ENCODE measurements at regions not wholly inside any gene's neighbourhood (a gene's known extent, or its start where the extent isn't known, plus 50 kb on each side); places are given as distances from the start of the nearest gene placed in this dataset.

- 75% methylated on average over 3 of the region's 3 CpGs for WGBS
- no peak for TF ChIP-seq POLR2A (IDR thresholded peaks at IDR 0.05; ENCODE audit: low read depth)
- TF ChIP-seq POLR2AphosphoS5 (IDR thresholded peaks at IDR 0.05), result no peak
- no peak for TF ChIP-seq EP300 (IDR thresholded peaks at IDR 0.05)
- TF ChIP-seq, protein P1, sequence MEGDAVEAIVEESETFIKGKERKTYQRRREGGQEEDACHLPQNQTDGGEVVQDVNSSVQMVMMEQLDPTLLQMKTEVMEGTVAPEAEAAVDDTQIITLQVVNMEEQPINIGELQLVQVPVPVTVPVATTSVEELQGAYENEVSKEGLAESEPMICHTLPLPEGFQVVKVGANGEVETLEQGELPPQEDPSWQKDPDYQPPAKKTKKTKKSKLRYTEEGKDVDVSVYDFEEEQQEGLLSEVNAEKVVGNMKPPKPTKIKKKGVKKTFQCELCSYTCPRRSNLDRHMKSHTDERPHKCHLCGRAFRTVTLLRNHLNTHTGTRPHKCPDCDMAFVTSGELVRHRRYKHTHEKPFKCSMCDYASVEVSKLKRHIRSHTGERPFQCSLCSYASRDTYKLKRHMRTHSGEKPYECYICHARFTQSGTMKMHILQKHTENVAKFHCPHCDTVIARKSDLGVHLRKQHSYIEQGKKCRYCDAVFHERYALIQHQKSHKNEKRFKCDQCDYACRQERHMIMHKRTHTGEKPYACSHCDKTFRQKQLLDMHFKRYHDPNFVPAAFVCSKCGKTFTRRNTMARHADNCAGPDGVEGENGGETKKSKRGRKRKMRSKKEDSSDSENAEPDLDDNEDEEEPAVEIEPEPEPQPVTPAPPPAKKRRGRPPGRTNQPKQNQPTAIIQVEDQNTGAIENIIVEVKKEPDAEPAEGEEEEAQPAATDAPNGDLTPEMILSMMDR (IDR thresholded peaks at IDR 0.05), result no peak
Measured at GRCh38 chr7:138345567-138345966, 114.5 kb upstream of the TRIM24 start.

DNA sequence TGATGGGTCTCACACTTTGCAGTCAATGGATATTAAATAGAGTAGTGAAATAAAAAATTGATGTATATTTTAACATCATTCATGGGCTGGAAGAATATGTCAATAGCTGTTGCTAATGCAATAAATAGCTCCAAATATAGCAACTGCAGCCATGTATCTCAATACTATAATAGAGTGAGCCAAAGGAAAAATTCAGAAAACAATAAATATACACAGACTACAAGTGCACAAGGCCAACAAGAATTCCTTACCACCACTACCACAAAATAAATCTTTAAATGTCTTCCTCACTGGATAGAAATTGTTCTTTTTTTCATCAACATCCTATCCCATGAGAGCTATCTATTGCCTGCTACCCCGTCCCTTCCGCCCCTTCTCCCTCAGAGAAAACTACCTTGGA is 113.1 kb upstream of the TRIM24 start:
- no peak for DNase-seq (ENCODE audit: extremely low spot score)
- intact Hi-C loops (cut with DNase I), result no loop called here
- Histone ChIP-seq H3K4me1 (no peaks in the 10 kb centered on the region), H3K9me3 (peaks cover 0 to 52% (median 23%) of the 10 kb centered on the region in 4 donors), H3K27me3 (no peaks in the 10 kb centered on the region), H3K27ac (replicated peaks in 1 of 4) (no peak overlapping the region), H3K4me3 (no peak overlapping the region), H3K36me3 (no peaks in the 10 kb centered on the region)
- WGBS, result 88% methylated on average over 2 of the region's 2 CpGs
- TF ChIP-seq, protein P1 (IDR thresholded peaks at IDR 0.05), result no peak
- TF ChIP-seq EP300 (IDR thresholded peaks at IDR 0.05) (no peak), POLR2AphosphoS5 (IDR thresholded peaks at IDR 0.05) (no peak), POLR2A (IDR thresholded peaks at IDR 0.05; ENCODE audit: low read depth) (no peak)

More at GRCh38 chr7:138345567-138345966, 114.5 kb upstream of the TRIM24 start:
- Histone ChIP-seq H3K9me3 (peaks cover 0 to 44% (median 22%) of the 10 kb centered on the region in 4 donors), H3K36me3 (no peaks in the 10 kb centered on the region), H3K4me1 (no peaks in the 10 kb centered on the region), H3K27ac (replicated peaks in 1 of 4) (no peak overlapping the region), H3K27me3 (no peaks in the 10 kb centered on the region), H3K4me3 (no peak overlapping the region)
- intact Hi-C loops (cut with DNase I), result no loop called here
- no peak for DNase-seq (ENCODE audit: extremely low spot score)

DNA sequence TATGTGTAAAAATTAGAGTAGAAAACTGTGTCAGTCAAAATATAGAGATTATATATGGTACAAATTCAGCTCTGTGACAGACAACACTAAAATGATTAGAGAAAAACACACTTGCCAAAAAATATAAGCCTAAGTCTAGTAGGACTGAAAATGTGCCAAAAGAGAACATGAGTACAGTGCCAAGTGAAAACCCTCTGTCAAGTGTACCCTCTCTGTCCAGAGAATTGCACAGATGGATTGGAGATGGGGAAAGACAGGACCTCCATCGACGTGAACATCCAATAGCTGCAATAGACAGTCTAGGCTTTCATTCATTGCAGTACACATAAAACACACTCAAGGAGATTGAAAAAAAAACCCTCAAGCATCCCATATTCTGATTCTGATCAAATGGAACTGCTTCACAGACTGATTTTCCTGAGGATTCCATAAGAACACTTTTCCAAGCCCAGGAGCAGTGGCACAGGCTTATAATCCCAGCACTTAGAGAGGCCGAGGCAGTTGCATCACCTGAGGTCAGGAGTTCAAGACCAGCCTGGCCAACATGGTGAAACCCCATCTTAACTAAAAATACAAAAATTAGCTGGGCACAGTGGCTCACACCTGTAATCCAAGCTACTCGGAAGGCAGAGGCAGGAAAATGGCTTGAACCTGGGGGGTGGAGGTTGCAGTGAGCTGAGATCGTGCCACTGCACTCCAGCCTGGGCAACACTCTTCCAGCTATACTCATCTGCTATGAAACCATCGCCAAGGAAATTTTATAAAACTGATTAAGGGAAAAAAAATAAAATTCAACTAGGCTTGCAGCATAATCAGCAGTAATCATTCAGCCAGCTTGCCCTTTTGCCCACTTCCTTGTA is 110.0 kb upstream of the TRIM24 start:
- Histone ChIP-seq H3K9me3 (peaks cover 0 to 52% (median 16%) of the 10 kb centered on the region in 4 donors), H3K36me3 (no peaks in the 10 kb centered on the region), H3K4me3 (no peak overlapping the region), H3K27ac (replicated peaks in 1 of 4) (no peak overlapping the region), H3K27me3 (no peaks in the 10 kb centered on the region), H3K4me1 (no peaks in the 10 kb centered on the region)
- 83% methylated on average over 6 of the region's 6 CpGs for WGBS
- intact Hi-C loops (cut with DNase I), result no loop called here
- no peak for DNase-seq (ENCODE audit: extremely low spot score)
- no peak for TF ChIP-seq EP300 (IDR thresholded peaks at IDR 0.05)
- no peak for TF ChIP-seq POLR2AphosphoS5 (IDR thresholded peaks at IDR 0.05)
- no peak for TF ChIP-seq POLR2A (IDR thresholded peaks at IDR 0.05; ENCODE audit: low read depth)
- TF ChIP-seq, protein P1 (IDR thresholded peaks at IDR 0.05), result no peak

- no peak for DNase-seq (ENCODE audit: extremely low spot score)
- no peaks in the 10 kb centered on the region for H3K4me1 ChIP-seq
- TF ChIP-seq EP300 (IDR thresholded peaks at IDR 0.05) (no peak), POLR2AphosphoS5 (IDR thresholded peaks at IDR 0.05) (no peak), POLR2A (IDR thresholded peaks at IDR 0.05; ENCODE audit: low read depth) (no peak)
- TF ChIP-seq, protein P1 (IDR thresholded peaks at IDR 0.05), result no peak
- intact Hi-C loops (cut with DNase I), result no loop called here
- H3K4me3 ChIP-seq, result no peak overlapping the region
- H3K27me3 ChIP-seq, result no peaks in the 10 kb centered on the region
- H3K36me3 ChIP-seq, result no peaks in the 10 kb centered on the region
- 74% methylated on average over 2 of the region's 2 CpGs for WGBS
- H3K27ac ChIP-seq (replicated peaks in 1 of 4), result no peak overlapping the region
- H3K9me3 ChIP-seq, result peaks cover 0 to 45% (median 9%) of the 10 kb centered on the region in 4 donors
Measured at GRCh38 chr7:138350701-138351357, 109.2 kb upstream of the TRIM24 start.

All from esophagus muscularis mucosa (tissue), 4 donors.